HG03103 (cell line): ENCODE measurements at regions not wholly inside any gene's neighbourhood (a gene's known extent, or its start where the extent isn't known, plus 50 kb on each side); places are given as distances from the start of the nearest gene placed in this dataset.
"Not testable (repeated sequence)": the region's sequence is repeated elsewhere in the genome, so short reads cannot be mapped to it uniquely, and the experiment has no call there.

Source experiments
- ATAC-seq: cut with Tn5 transposase; IDR thresholded peaks from one replicate; pipeline ENCODE4 v1.9.1; 2021; ENCODE audit warnings: low read depth; ENCODE audit not compliant: unreplicated experiment

GRCh38 chr5:109283086-109283485 lies 126.7 kb downstream of the PJA2 start:
- ATAC-seq = not testable (repeated sequence)

- no peak for ATAC-seq
These were observed 128.6 kb downstream of the PJA2 start for GRCh38 chr5:109281136-109281690.

GRCh38 chr5:109278141-109278540 lies 131.6 kb downstream of the PJA2 start:
- ATAC-seq = no peak

- no peak for ATAC-seq
These were observed 133.9 kb downstream of the PJA2 start for GRCh38 chr5:109275919-109276318.

GRCh38 chr5:109273594-109273993 lies 136.2 kb downstream of the PJA2 start:
- no peak for ATAC-seq

GRCh38 chr5:109267283-109267682 lies 142.5 kb downstream of the PJA2 start:
- ATAC-seq = no peak

GRCh38 chr5:109258755-109259154 lies 151.0 kb downstream of the PJA2 start:
- ATAC-seq = no peak

GRCh38 chr5:109256486-109256885 lies 153.3 kb downstream of the PJA2 start:
- no peak for ATAC-seq

- no peak for ATAC-seq
These were observed 155.3 kb downstream of the PJA2 start for GRCh38 chr5:109254511-109254910.

GRCh38 chr5:109253262-109253661 lies 156.5 kb downstream of the PJA2 start:
- no peak for ATAC-seq

- no peak for ATAC-seq
These were observed 157.0 kb downstream of the PJA2 start for GRCh38 chr5:109252731-109253130.

GRCh38 chr5:109250533-109251329 lies 159.0 kb downstream of the PJA2 start:
- ATAC-seq = no peak

GRCh38 chr5:109250080-109250479 lies 159.7 kb downstream of the PJA2 start:
- no peak for ATAC-seq

- ATAC-seq = no peak
These were observed 160.6 kb downstream of the PJA2 start for GRCh38 chr5:109249126-109249525.

GRCh38 chr5:109247986-109248385 lies 161.8 kb downstream of the PJA2 start:
- ATAC-seq = peak; percentile 77

- no peak for ATAC-seq
These were observed 162.8 kb downstream of the PJA2 start for GRCh38 chr5:109246841-109247592.
